Stimulated activated CD8-positive, alpha-beta memory T cell treated with anti-CD3 and anti-CD28 coated beads, Interleukin-2, amount 100 ng/mL, for 1 hour (primary cell): ENCODE measurements at regions not wholly inside any gene's neighbourhood (a gene's known extent, or its start where the extent isn't known, plus 50 kb on each side); places are given as distances from the start of the nearest gene placed in this dataset.
"Not testable (repeated sequence)": the region's sequence is repeated elsewhere in the genome, so short reads cannot be mapped to it uniquely, and the experiment has no call there.

ENCODE experiments used
- DNase-seq, 2 donors: peaks; one replicate each; pipeline ENCODE4 v3.0.0-alpha.2; 2020; ENCODE audit warnings: low read depth in 2 of 2

- no peak for DNase-seq
Measured at GRCh38 chr1:173257805-173258204, 50.7 kb upstream of the TNFSF4 start.

DNA sequence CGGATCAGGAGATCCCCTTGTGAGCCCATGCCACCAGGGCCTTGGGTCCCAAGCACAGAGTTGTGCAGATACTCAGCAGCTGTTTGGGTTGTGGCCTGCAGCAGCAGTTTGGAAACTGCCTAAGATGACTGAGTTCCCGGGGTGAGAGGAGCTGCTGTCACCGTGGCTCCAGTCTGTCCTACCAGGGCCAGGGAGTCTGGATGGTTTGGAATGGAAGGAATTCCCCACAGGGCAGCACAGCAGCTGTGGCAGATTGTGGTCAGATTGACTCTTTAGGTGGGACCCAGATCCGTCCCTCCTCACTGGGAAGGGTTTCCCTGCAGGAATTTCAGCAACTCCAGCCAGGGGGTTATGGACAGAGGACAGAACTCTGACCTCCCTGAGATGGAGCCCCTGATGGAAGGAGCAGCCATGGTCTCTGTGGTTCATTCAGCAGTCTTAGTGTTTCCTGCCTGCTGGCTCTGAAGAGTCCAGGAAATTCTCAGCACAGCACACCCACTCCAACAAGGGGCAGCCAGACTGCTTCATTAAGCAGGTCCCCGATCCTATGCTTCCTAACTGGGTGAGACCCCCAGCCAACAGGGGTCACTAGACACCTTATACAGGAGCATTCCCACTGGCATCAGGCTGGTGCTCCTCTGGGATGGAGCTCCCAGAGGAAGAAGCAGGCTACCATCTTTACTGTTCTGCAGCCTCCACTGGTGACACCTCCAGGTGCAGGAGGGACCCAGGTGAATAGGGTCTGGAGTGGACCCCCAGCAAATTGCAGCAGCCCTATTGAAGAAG lies 51.5 kb upstream of the TNFSF4 start:
- no peak for DNase-seq

- not testable (repeated sequence) for DNase-seq
Measured at GRCh38 chr1:173260329-173260728, 53.2 kb upstream of the TNFSF4 start.

DNA sequence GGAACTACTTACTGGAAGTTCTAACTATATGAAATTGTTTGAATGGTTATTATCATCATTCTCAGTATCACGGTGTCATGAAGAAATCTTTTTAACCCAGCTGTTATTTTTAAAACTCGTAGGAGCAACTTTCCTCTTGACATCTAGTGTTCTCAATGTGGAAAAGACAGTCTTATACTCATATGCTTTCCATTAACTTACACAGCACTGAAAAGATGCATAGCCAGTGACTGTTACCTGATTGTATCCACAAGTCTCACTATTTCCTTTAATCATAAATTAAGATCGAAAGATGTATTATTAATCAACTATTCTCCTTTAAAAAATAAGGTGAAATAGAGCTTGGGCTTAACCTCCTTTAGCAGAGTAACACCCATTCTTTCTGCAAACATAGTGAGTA lies 59.7 kb upstream of the TNFSF4 start:
- no peak for DNase-seq

- DNase-seq, result no peak
Measured at GRCh38 chr1:173267453-173267945, 60.4 kb upstream of the TNFSF4 start.

- DNase-seq, result no peak
Measured at GRCh38 chr1:173268261-173268660, 61.1 kb upstream of the TNFSF4 start.

DNA sequence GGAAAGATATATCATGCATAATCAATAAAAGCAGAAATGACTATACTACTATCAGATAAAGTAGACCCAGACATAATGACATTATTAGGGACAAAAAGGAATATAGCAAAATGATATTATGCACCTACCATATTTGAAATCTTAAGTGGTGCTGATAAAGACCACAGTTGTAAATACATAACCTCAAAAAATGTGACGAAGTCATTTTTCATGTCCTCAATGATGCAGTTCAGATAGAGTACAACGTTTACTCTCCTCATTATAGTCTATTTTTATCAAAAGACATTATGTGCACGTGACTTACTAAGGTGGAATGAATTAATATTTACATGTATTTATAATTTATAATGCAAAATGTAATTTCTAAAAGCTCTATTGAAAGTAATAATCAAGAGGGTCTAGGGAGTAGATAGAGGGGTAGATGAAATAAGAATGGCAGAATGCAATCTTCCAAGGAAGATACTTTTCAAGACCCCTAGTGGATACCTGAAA lies 61.7 kb upstream of the TNFSF4 start:
- DNase-seq, result no peak

DNA sequence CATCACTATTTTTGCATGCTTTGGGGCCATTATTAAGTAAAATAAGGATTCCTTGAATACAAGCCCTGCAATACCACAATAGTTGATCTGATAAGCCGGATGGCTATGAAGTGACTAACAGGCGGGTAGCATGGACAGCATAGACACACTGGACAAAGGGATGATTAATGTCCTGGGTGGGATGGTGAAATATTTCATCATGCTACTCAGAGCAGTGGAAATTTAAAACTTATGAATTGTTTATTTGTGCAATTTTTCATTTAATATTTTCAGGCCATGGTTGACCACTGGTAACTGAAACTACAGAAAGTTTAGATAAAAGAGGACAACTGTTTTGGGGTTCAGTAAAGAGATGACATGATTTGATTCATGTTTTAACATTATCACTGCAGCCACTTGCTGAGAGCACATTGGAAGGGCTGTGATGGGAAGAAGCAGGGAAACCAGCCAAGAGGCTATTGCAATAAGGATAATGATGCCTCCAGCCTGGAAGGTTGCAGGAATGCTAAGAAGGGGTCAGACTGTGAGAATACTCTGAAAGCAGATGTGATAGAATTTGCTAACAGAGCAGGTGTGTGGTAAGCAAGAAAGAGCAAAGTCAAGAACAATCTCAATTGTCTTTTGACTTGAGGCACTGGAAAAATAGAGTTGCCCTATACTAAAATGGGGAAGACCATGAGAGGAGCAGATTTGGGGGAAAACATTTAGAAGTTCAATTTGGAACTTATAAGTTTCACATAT lies 62.5 kb upstream of the TNFSF4 start:
- DNase-seq, result no peak

GRCh38 chr1:173270243-173270642 lies 63.1 kb upstream of the TNFSF4 start:
- no peak for DNase-seq

DNA sequence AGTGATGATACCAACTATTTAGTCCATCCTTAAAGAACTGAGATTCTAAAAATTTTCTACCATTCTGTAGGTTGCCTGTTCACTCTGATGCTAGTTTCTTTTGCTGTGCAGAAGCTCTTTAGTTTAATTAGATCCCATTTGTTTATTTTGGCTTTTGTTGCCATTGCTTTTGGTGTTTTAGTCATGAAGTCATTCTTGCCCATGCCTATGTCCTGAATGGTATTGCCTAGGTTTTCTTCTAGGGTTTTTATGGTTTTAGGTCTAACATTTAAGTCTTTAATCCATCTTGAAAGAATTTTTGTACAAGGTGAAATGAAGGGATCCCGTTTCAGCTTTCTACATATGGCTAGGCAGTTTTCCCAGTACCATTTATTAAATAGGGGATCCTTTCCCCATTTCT lies 63.9 kb upstream of the TNFSF4 start:
- DNase-seq, result not testable (repeated sequence)

DNA sequence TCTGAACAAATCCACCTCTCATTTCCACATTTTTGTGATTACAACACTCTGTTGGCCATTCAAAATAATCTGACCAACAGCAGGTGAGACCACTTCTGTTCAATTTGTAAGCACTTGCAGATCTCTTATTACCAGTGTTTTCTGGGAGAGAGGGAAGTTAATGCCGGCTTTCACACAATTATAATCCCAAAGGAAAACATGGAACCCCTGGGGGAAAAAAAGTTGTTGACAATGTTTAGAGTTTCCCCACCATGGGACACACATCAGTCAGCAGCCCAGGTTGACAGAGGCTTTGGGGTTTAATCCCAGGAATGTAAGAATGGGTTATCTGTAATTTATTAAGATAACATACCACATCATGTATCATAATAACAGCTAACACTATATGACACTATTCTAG lies 68.4 kb upstream of the TNFSF4 start:
- no peak for DNase-seq

DNA sequence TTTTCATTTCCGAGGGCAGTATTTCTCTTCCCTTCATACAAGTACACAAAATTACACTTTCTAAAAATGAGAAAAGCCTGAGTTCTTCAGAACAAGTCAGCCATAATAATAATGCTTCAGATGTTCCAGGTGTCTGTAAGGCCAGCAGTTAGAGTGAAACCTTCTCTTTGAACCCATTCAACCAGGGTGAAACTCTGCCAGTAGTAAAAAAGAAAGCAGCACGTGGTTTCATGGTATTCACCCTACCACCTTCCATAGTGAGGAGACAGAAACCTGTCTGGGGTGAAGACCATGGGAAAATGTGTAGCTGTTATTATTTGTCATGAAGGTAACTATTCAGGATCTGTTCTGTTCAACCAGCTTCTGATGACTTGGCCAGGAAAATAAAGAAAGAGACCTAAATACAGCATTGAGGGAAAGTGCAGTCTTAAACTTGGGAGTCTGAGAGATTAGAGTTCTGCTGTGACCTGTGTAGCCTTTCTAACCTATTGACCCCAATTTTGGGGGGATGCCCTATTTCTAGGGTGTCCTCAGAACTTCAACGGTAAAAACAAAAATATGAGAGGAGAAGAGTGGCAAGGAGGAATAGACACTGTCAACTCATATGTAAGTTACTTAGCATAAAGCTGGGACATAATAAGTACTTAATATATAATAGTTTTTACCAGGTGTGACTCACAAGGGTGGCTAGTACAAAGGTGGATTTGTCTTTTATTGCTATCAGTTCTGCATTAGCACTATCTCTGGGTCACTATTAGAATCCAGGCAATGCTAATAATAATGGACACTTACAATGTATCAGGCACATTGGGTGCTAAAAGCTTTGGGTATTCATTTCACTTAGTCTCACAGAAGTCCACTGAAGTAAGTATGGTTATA lies 70.0 kb upstream of the TNFSF4 start:
- DNase-seq, result no peak

DNA sequence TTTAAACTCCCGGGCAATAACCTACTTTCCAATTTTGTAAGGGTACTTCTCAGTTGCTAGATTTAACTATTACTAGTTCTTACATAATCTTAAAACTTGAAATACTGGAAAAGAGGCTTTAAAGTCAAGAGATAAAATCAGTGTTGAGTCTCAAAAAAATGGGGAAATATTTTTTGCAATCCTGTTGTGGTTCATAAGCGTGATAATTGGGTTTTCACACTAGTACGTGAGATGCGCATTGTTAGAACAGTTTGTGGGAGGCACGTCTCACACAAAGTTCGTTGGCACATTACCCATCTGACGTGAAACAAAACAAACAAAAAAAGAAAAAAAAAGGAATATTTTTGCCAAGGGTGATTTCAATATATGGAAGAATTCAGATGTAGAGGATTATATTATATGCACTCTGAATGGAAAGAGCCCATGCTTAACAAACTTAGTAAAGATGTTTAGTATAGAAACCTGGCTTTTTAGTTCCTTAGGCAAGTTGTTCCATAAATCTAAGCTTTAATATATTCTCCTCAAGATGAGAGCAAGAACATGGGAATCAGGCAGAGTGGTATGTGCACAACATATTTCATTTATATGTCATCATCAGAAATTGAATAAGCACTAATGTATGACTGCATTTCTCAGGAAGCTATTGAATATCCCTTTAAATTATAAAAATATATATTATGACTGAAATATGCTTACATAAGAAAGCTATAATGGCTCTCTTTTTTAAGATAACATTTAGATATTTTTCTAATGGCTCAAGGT lies 73.9 kb upstream of the TNFSF4 start:
- DNase-seq, result no peak

GRCh38 chr1:173285048-173285447 lies 77.9 kb upstream of the TNFSF4 start:
- DNase-seq, result no peak

DNA sequence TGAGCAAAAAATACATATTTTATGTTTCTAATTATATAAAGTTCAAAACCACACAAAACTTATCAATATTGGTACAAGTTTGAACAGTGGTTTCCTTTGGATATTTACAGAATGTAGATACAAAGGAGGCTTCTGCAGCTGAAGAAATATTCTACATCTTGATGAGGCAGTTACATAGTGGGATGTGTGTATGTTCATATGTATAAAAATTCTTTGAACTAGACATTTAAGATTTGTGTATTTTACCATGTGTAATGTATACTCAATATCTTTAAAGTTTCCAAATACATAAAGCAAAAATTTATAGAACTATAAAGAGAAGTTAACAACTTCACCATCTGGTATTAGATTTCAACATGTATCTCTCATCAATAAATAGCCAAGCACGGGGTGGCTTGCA lies 80.7 kb upstream of the TNFSF4 start:
- DNase-seq, result no peak

- no peak for DNase-seq
Measured at GRCh38 chr1:173293756-173294155, 86.6 kb upstream of the TNFSF4 start.

- DNase-seq, result no peak
Measured at GRCh38 chr1:173294843-173295242, 87.7 kb upstream of the TNFSF4 start.

GRCh38 chr1:173295391-173295790 lies 88.3 kb upstream of the TNFSF4 start:
- no peak for DNase-seq

DNA sequence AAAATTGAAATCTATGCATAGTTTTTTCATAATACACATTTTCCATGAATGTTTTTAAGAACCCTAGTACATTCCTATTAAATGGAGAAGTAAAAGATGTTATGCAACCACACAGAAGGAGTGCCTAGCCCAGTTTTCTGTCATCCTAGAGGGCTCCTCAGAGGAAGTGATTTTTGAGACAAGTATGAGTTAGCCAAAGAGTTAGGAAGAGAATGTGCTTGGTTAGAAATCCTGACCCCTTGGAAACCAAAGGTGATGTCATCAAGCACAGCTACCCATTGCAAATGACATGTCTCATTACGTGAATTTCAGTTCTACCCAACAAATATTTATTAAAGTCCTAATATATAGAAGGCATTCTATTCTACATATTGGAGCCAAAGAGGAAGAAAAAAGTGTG lies 88.9 kb upstream of the TNFSF4 start:
- no peak for DNase-seq

DNA sequence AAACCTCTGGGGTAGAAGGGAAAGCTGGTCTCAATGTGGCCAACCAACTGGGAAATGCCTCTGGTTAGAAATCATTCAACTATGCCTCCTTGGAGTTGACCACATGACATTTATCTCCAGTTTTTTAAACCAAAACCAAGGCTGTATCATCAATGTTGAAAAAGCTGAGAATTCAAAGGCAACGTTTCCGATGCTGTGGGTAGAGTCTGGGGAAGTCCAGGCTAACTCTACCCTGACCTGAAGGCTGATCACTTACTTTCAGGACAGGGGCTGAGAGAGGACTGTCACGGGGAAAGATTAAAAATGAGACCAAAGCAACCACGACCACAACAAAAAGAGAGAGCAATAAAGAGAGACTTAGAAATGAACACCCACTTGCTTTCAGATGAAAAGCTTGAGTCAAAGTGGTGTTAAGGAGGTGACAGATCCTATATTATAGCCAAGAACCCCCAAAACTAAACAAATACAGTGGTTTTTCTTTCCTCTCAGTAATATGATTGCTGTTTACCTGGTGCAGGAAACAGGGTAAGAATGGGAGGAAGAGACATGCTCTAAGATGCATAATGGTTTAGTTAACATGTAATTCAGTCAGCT lies 90.8 kb upstream of the TNFSF4 start:
- no peak for DNase-seq
